Endodermal cell (in vitro differentiated cells): ENCODE measurements at regions not wholly inside any gene's neighbourhood (a gene's known extent, or its start where the extent isn't known, plus 50 kb on each side); places are given as distances from the start of the nearest gene placed in this dataset.

Experiments used
- DNase-seq: peaks from one replicate; pipeline ENCODE4 v3.0.0-alpha.2; 2017
- H3K27ac ChIP-seq: 2 replicates; pipeline ENCODE4 v1.5.1; 2013; ENCODE audit warnings: mild to moderate bottlenecking, low read depth, low read length, moderate library complexity
- H3K27me3 ChIP-seq: 2 replicates; pipeline ENCODE4 v1.6.1; 2013; ENCODE audit warnings: mild to moderate bottlenecking, low read length, moderate library complexity; ENCODE audit not compliant: insufficient read depth, control insufficient read depth, poor library complexity, severe bottlenecking
- H3K36me3 ChIP-seq: 2 replicates; pipeline ENCODE4 v1.7.0; 2013; ENCODE audit warnings: mild to moderate bottlenecking, low read length, moderate library complexity; ENCODE audit not compliant: control insufficient read depth, insufficient read depth
- H3K4me1 ChIP-seq: one replicate; pipeline ENCODE4 v1.7.0; 2013; ENCODE audit warnings: low read length; ENCODE audit not compliant: control insufficient read depth, insufficient read depth
- H3K4me3 ChIP-seq: 2 replicates; pipeline ENCODE4 v1.5.1; 2013; ENCODE audit warnings: mild to moderate bottlenecking, low read length, moderate library complexity
- H3K9ac ChIP-seq: 2 replicates; pipeline ENCODE4 v1.6.1; 2013; ENCODE audit warnings: mild to moderate bottlenecking, low read length, moderate library complexity; ENCODE audit not compliant: poor library complexity, severe bottlenecking; ENCODE audit errors: extremely low read depth
- H3K9me3 ChIP-seq: 2 replicates; pipeline ENCODE4 v1.6.1; 2013; ENCODE audit warnings: mild to moderate bottlenecking, low read length, moderate library complexity; ENCODE audit not compliant: control insufficient read depth
- H3K27ac Mint-ChIP-seq: 2 replicates; pipeline ENCODE4 v1.8.0; 2020; ENCODE audit warnings: mixed read lengths
- H3K27me3 Mint-ChIP-seq: 2 replicates; pipeline ENCODE4 v1.8.0; 2021; ENCODE audit warnings: mild to moderate bottlenecking, mixed read lengths; ENCODE audit not compliant: insufficient read depth
- H3K36me3 Mint-ChIP-seq: 2 replicates; pipeline ENCODE4 v1.8.0; 2020; ENCODE audit warnings: low read depth, mixed read lengths
- H3K4me1 Mint-ChIP-seq: 2 replicates; pipeline ENCODE4 v1.8.0; 2020; ENCODE audit warnings: mixed read lengths
- H3K4me3 Mint-ChIP-seq: 2 replicates; pipeline ENCODE4 v1.8.0; 2020; ENCODE audit warnings: mild to moderate bottlenecking, moderate library complexity, mixed read lengths
- H3K9me3 Mint-ChIP-seq: 2 replicates; pipeline ENCODE4 v1.8.0; 2020; ENCODE audit warnings: mild to moderate bottlenecking, mixed read lengths
- CTCF ChIP-seq: fragments of 200-600 bp; sonication (generic); conservative IDR thresholded peaks from 2 replicates; pipeline ENCODE4 v1.5.0; 2021; ENCODE audit warnings: antibody characterized with exemption, mild to moderate bottlenecking
- WGBS, 2 experiments: methylation state at CpG; one replicate each; pipeline versions ENCODE4 v1.1.5 to v1.1.7; 2013; ENCODE audit warnings: missing lambda C conversion rate in 2 of 2, mixed read lengths in 1 of 2; ENCODE audit not compliant: insufficient coverage in 1 of 2, insufficient read length in 1 of 2; 5-methylcytosine and 5-hydroxymethylcytosine counted together

- no peak overlapping the region for H3K27ac Mint-ChIP-seq
- no peaks in the 10 kb centered on the region for H3K36me3 Mint-ChIP-seq
- no peak overlapping the region for H3K9ac ChIP-seq
- H3K9me3 Mint-ChIP-seq, result no peaks in the 10 kb centered on the region
- H3K4me1 Mint-ChIP-seq, result peaks cover 17% of the 10 kb centered on the region
- no peaks in the 10 kb centered on the region for H3K4me1 ChIP-seq
- no peak overlapping the region for H3K27ac ChIP-seq
- no peaks in the 10 kb centered on the region for H3K9me3 ChIP-seq
- no peak overlapping the region for H3K4me3 ChIP-seq
- WGBS, 2 experiments, result 83% methylated on average over 2 of the region's 2 CpGs; no CpG with 5 or more reads in 1 of the 2 experiments
- H3K27me3 ChIP-seq, result no peaks in the 10 kb centered on the region
- DNase-seq, result no peak
- no peak for TF ChIP-seq CTCF
- H3K4me3 Mint-ChIP-seq, result no peak overlapping the region
- H3K36me3 ChIP-seq, result no peaks in the 10 kb centered on the region
- H3K27me3 Mint-ChIP-seq, result no peaks in the 10 kb centered on the region
Measured at GRCh38 chr3:174532776-174533175, 326.4 kb upstream of the NAALADL2 start.

GRCh38 chr3:174533286-174533685 is 325.8 kb upstream of the NAALADL2 start:
- Mint-ChIP-seq H3K4me3 (no peak overlapping the region), H3K4me1 (peaks cover 20% of the 10 kb centered on the region)
- 93% methylated on average over 2 of the region's 2 CpGs; no CpG with 5 or more reads in 1 of the 2 experiments for WGBS, 2 experiments

GRCh38 chr3:174536319-174536718 is 322.8 kb upstream of the NAALADL2 start:
- TF ChIP-seq CTCF, result no peak
- H3K4me1 ChIP-seq, result peaks cover 3% of the 10 kb centered on the region
- H3K27me3 ChIP-seq, result no peaks in the 10 kb centered on the region
- WGBS, 2 experiments, result 60 to 64% methylated on average over 2 to 4 of the region's 4 CpGs
- DNase-seq, result no peak
- no peaks in the 10 kb centered on the region for H3K9me3 ChIP-seq
- H3K4me3 ChIP-seq, result no peak overlapping the region
- Mint-ChIP-seq H3K27ac (no peak overlapping the region), H3K36me3 (no peaks in the 10 kb centered on the region), H3K4me1 (peaks cover 29% of the 10 kb centered on the region), H3K4me3 (no peak overlapping the region), H3K9me3 (no peaks in the 10 kb centered on the region), H3K27me3 (no peaks in the 10 kb centered on the region)
- H3K27ac ChIP-seq, result no peak overlapping the region
- H3K9ac ChIP-seq, result no peak overlapping the region
- H3K36me3 ChIP-seq, result no peaks in the 10 kb centered on the region

More at GRCh38 chr3:174533286-174533685, 325.8 kb upstream of the NAALADL2 start:
- no peaks in the 10 kb centered on the region for H3K4me1 ChIP-seq
- no peak for DNase-seq
- H3K27me3 Mint-ChIP-seq, result no peaks in the 10 kb centered on the region
- no peak overlapping the region for H3K27ac ChIP-seq
- no peaks in the 10 kb centered on the region for H3K36me3 Mint-ChIP-seq
- H3K4me3 ChIP-seq, result no peak overlapping the region
- no peaks in the 10 kb centered on the region for H3K27me3 ChIP-seq
- no peaks in the 10 kb centered on the region for H3K9me3 Mint-ChIP-seq
- TF ChIP-seq CTCF, result no peak
- H3K9ac ChIP-seq, result no peak overlapping the region
- H3K36me3 ChIP-seq, result no peaks in the 10 kb centered on the region
- no peaks in the 10 kb centered on the region for H3K9me3 ChIP-seq
- H3K27ac Mint-ChIP-seq, result no peak overlapping the region
